ENCODE measurements at regions not wholly inside any gene's neighbourhood (a gene's known extent, or its start where the extent isn't known, plus 50 kb on each side); places are given as distances from the start of the nearest gene placed in this dataset.

- CTCF ChIA-PET = no interaction called here
- Histone ChIP-seq H3K27ac (ENCODE audit: low read depth, low read length) (no peak overlapping the region), H3K9me3 (ENCODE audit: control insufficient read depth in 2 of 3, low read length in 3 of 3) (peaks cover 0 to 5% (median 0%) of the 10 kb centered on the region in 3 experiments), H3K36me3 (ENCODE audit: control insufficient read depth in 2 of 3, insufficient read depth in 3 of 3, low read length in 3 of 3) (no peaks in the 10 kb centered on the region), H3K4me1 (ENCODE audit: control insufficient read depth in 2 of 2, insufficient read depth in 2 of 2, low read length in 2 of 2) (no peaks in the 10 kb centered on the region), H3K4me3 (ENCODE audit: low read length) (no peak overlapping the region), H3K27me3 (ENCODE audit: control insufficient read depth in 2 of 2, insufficient read depth in 2 of 2, low read length in 2 of 2) (no peaks in the 10 kb centered on the region)
- Mint-ChIP-seq H3K4me3 (no peak overlapping the region), H3K27ac (peak overlapping the region in 1 of 9 donors; percentile 2), H3K36me3 (peaks cover 4 to 32% (median 10%) of the 10 kb centered on the region in 5 donors), H3K4me1 (peaks cover 0 to 10% (median 2%) of the 10 kb centered on the region in 7 donors), H3K9me3 (peaks cover 6 to 50% (median 23%) of the 10 kb centered on the region in 11 donors), H3K27me3 (peaks cover 0 to 7% (median 0%) of the 10 kb centered on the region in 5 donors)
- intact Hi-C loops (cut with micrococcal nuclease) = no loop called here
- ATAC-seq (no peak), DNase-seq (no peak)
- POLR2A ChIA-PET = interaction anchor here (0.8 kb wide), 1 partner anchor 10 kb away, joined by 3 read pairs; no protein-coding TSS in a partner anchor
Measured at GRCh38 chr4:151905197-151905596, 144.4 kb upstream of the GATB start.

- peaks cover 0 to 7% (median 0%) of the 10 kb centered on the region in 7 donors for H3K4me1 Mint-ChIP-seq
- Histone ChIP-seq H3K27me3 (ENCODE audit: control insufficient read depth in 2 of 2, insufficient read depth in 2 of 2, low read length in 2 of 2) (no peaks in the 10 kb centered on the region), H3K4me1 (ENCODE audit: control insufficient read depth in 2 of 2, insufficient read depth in 2 of 2, low read length in 2 of 2) (no peaks in the 10 kb centered on the region), H3K36me3 (ENCODE audit: control insufficient read depth in 2 of 3, insufficient read depth in 3 of 3, low read length in 3 of 3) (no peaks in the 10 kb centered on the region), H3K27ac (ENCODE audit: low read depth, low read length) (no peak overlapping the region), H3K4me3 (ENCODE audit: low read length) (no peak overlapping the region), H3K9me3 (ENCODE audit: control insufficient read depth in 2 of 3, low read length in 3 of 3) (peaks cover 0 to 5% (median 0%) of the 10 kb centered on the region in 3 experiments)
- H3K27ac Mint-ChIP-seq = no peak overlapping the region
- peaks cover 4 to 32% (median 10%) of the 10 kb centered on the region in 5 donors for H3K36me3 Mint-ChIP-seq
- no peak overlapping the region for H3K4me3 Mint-ChIP-seq
- no peak for ATAC-seq
- no peak for DNase-seq
- ChIA-PET CTCF (no interaction called here), POLR2A (no interaction called here)
- peaks cover 6 to 54% (median 25%) of the 10 kb centered on the region in 11 donors for H3K9me3 Mint-ChIP-seq
- intact Hi-C loops (cut with micrococcal nuclease) = no loop called here
- H3K27me3 Mint-ChIP-seq = no peaks in the 10 kb centered on the region
Measured at GRCh38 chr4:151901631-151902030, 140.8 kb upstream of the GATB start.

- no peaks in the 10 kb centered on the region for H3K27me3 ChIP-seq (ENCODE audit: control insufficient read depth in 2 of 2, insufficient read depth in 2 of 2, low read length in 2 of 2)
- Mint-ChIP-seq H3K27me3 (peaks cover 0 to 3% (median 0%) of the 10 kb centered on the region in 5 donors), H3K9me3 (peaks cover 0 to 21% (median 7%) of the 10 kb centered on the region in 11 donors), H3K4me1 (peaks cover 0 to 2% (median 0%) of the 10 kb centered on the region in 7 donors), H3K36me3 (peaks cover 0 to 9% (median 1%) of the 10 kb centered on the region in 5 donors), H3K4me3 (no peak overlapping the region), H3K27ac (no peak overlapping the region)
- no peaks in the 10 kb centered on the region for H3K9me3 ChIP-seq (ENCODE audit: control insufficient read depth in 2 of 3, low read length in 3 of 3)
- no peak overlapping the region for H3K27ac ChIP-seq (ENCODE audit: low read depth, low read length)
- H3K4me3 ChIP-seq (ENCODE audit: low read length) = no peak overlapping the region
- H3K4me1 ChIP-seq (ENCODE audit: control insufficient read depth in 2 of 2, insufficient read depth in 2 of 2, low read length in 2 of 2) = no peaks in the 10 kb centered on the region
- intact Hi-C loops (cut with micrococcal nuclease) = no loop called here
- DNase-seq (no peak), ATAC-seq (no peak)
- POLR2A ChIA-PET = no interaction called here
- H3K36me3 ChIP-seq (ENCODE audit: control insufficient read depth in 2 of 3, insufficient read depth in 3 of 3, low read length in 3 of 3) = no peaks in the 10 kb centered on the region
- CTCF ChIA-PET = no interaction called here
Measured at GRCh38 chr4:151896880-151897279, 136.1 kb upstream of the GATB start.

- H3K9me3 ChIP-seq (ENCODE audit: control insufficient read depth in 2 of 3, low read length in 3 of 3) = no peaks in the 10 kb centered on the region
- peaks cover 0 to 2% (median 0%) of the 10 kb centered on the region in 7 donors for H3K4me1 Mint-ChIP-seq
- H3K4me3 Mint-ChIP-seq = no peak overlapping the region
- H3K36me3 ChIP-seq (ENCODE audit: control insufficient read depth in 2 of 3, insufficient read depth in 3 of 3, low read length in 3 of 3) = no peaks in the 10 kb centered on the region
- no peak overlapping the region for H3K27ac ChIP-seq (ENCODE audit: low read depth, low read length)
- ChIA-PET CTCF (no interaction called here), POLR2A (no interaction called here)
- ATAC-seq (no peak), DNase-seq (no peak)
- peaks cover 0 to 3% (median 0%) of the 10 kb centered on the region in 5 donors for H3K27me3 Mint-ChIP-seq
- peaks cover 0 to 4% (median 0%) of the 10 kb centered on the region in 5 donors for H3K36me3 Mint-ChIP-seq
- H3K9me3 Mint-ChIP-seq = peaks cover 0 to 9% (median 2%) of the 10 kb centered on the region in 11 donors
- H3K4me3 ChIP-seq (ENCODE audit: low read length) = no peak overlapping the region
- intact Hi-C loops (cut with micrococcal nuclease) = no loop called here
- H3K4me1 ChIP-seq (ENCODE audit: control insufficient read depth in 2 of 2, insufficient read depth in 2 of 2, low read length in 2 of 2) = no peaks in the 10 kb centered on the region
- H3K27ac Mint-ChIP-seq = no peak overlapping the region
- no peaks in the 10 kb centered on the region for H3K27me3 ChIP-seq (ENCODE audit: control insufficient read depth in 2 of 2, insufficient read depth in 2 of 2, low read length in 2 of 2)
Measured at GRCh38 chr4:151895671-151896070, 134.9 kb upstream of the GATB start.

GRCh38 chr4:151894246-151894645, 133.4 kb upstream of the GATB start:
- ChIA-PET POLR2A (no interaction called here), CTCF (no interaction called here)
- intact Hi-C loops (cut with micrococcal nuclease) = no loop called here
- no peaks in the 10 kb centered on the region for H3K27me3 ChIP-seq (ENCODE audit: control insufficient read depth in 2 of 2, insufficient read depth in 2 of 2, low read length in 2 of 2)
- no peaks in the 10 kb centered on the region for H3K4me1 ChIP-seq (ENCODE audit: control insufficient read depth in 2 of 2, insufficient read depth in 2 of 2, low read length in 2 of 2)
- no peak for ATAC-seq
- Mint-ChIP-seq H3K9me3 (peaks cover 0 to 4% (median 0%) of the 10 kb centered on the region in 11 donors), H3K36me3 (peaks cover 0 to 1% (median 0%) of the 10 kb centered on the region in 5 donors), H3K4me3 (no peak overlapping the region), H3K27me3 (peaks cover 0 to 3% (median 0%) of the 10 kb centered on the region in 5 donors), H3K4me1 (peaks cover 0 to 2% (median 0%) of the 10 kb centered on the region in 7 donors), H3K27ac (no peak overlapping the region)
- DNase-seq = no peak
- H3K36me3 ChIP-seq (ENCODE audit: control insufficient read depth in 2 of 3, insufficient read depth in 3 of 3, low read length in 3 of 3) = no peaks in the 10 kb centered on the region
- no peaks in the 10 kb centered on the region for H3K9me3 ChIP-seq (ENCODE audit: control insufficient read depth in 2 of 3, low read length in 3 of 3)
- no peak overlapping the region for H3K27ac ChIP-seq (ENCODE audit: low read depth, low read length)
- no peak overlapping the region for H3K4me3 ChIP-seq (ENCODE audit: low read length)

GRCh38 chr4:151888367-151888866, 127.6 kb upstream of the GATB start:
- Histone ChIP-seq H3K27me3 (ENCODE audit: control insufficient read depth in 2 of 2, insufficient read depth in 2 of 2, low read length in 2 of 2) (no peaks in the 10 kb centered on the region), H3K27ac (ENCODE audit: low read depth, low read length) (no peak overlapping the region), H3K4me1 (ENCODE audit: control insufficient read depth in 2 of 2, insufficient read depth in 2 of 2, low read length in 2 of 2) (peaks cover 0 to 12% of the 10 kb centered on the region in 2 donors), H3K36me3 (ENCODE audit: control insufficient read depth in 2 of 3, insufficient read depth in 3 of 3, low read length in 3 of 3) (no peaks in the 10 kb centered on the region), H3K4me3 (ENCODE audit: low read length) (no peak overlapping the region), H3K9me3 (ENCODE audit: control insufficient read depth in 2 of 3, low read length in 3 of 3) (no peaks in the 10 kb centered on the region)
- ATAC-seq (peak; percentile 33), DNase-seq (no peak)
- no peak overlapping the region for H3K27ac Mint-ChIP-seq
- ChIA-PET POLR2A (interaction anchor here (1.1 kb wide), 1 partner anchor 9 kb away, joined by 3 read pairs; no protein-coding TSS in a partner anchor), CTCF (interaction anchor here (1.2 kb wide), 1 partner anchor 10 kb away, joined by 8 read pairs; no protein-coding TSS in a partner anchor)
- peaks cover 0 to 2% (median 0%) of the 10 kb centered on the region in 5 donors for H3K36me3 Mint-ChIP-seq
- peaks cover 0 to 3% (median 0%) of the 10 kb centered on the region in 5 donors for H3K27me3 Mint-ChIP-seq
- H3K4me1 Mint-ChIP-seq = peaks cover 8 to 20% (median 10%) of the 10 kb centered on the region in 7 donors
- peak overlapping the region in 1 of 10 donors; percentile 4 for H3K4me3 Mint-ChIP-seq
- intact Hi-C loops (cut with micrococcal nuclease) = no loop called here
- peaks cover 0 to 2% (median 0%) of the 10 kb centered on the region in 11 donors for H3K9me3 Mint-ChIP-seq

- Mint-ChIP-seq H3K9me3 (peaks cover 0 to 2% (median 0%) of the 10 kb centered on the region in 11 donors), H3K4me3 (peak overlapping the region in 1 of 10 donors; percentile 4), H3K4me1 (peaks cover 9 to 25% (median 16%) of the 10 kb centered on the region in 7 donors), H3K27me3 (peaks cover 0 to 3% (median 0%) of the 10 kb centered on the region in 5 donors), H3K36me3 (peaks cover 0 to 2% (median 0%) of the 10 kb centered on the region in 5 donors), H3K27ac (no peak overlapping the region)
- intact Hi-C loops (cut with micrococcal nuclease) = no loop called here
- DNase-seq (no peak), ATAC-seq (peak; percentile 19)
- H3K4me3 ChIP-seq (ENCODE audit: low read length) = no peak overlapping the region
- H3K9me3 ChIP-seq (ENCODE audit: control insufficient read depth in 2 of 3, low read length in 3 of 3) = no peaks in the 10 kb centered on the region
- ChIA-PET CTCF (interaction anchor here (1.2 kb wide), 1 partner anchor 9 kb away, joined by 8 read pairs; no protein-coding TSS in a partner anchor), POLR2A (interaction anchor here (1.1 kb wide), 1 partner anchor 8 kb away, joined by 3 read pairs; no protein-coding TSS in a partner anchor)
- H3K27ac ChIP-seq (ENCODE audit: low read depth, low read length) = no peak overlapping the region
- no peaks in the 10 kb centered on the region for H3K36me3 ChIP-seq (ENCODE audit: control insufficient read depth in 2 of 3, insufficient read depth in 3 of 3, low read length in 3 of 3)
- peaks cover 0 to 12% of the 10 kb centered on the region in 2 donors for H3K4me1 ChIP-seq (ENCODE audit: control insufficient read depth in 2 of 2, insufficient read depth in 2 of 2, low read length in 2 of 2)
- no peaks in the 10 kb centered on the region for H3K27me3 ChIP-seq (ENCODE audit: control insufficient read depth in 2 of 2, insufficient read depth in 2 of 2, low read length in 2 of 2)
Measured at GRCh38 chr4:151887816-151888180, 127.0 kb upstream of the GATB start.
